ENCODE measurements at regions not wholly inside any gene's neighbourhood (a gene's known extent, or its start where the extent isn't known, plus 50 kb on each side); places are given as distances from the start of the nearest gene placed in this dataset.

GRCh38 chr10:28408237-28408777 is 105.4 kb upstream of the MPP7 start:
- H3K23ac ChIP-seq (ENCODE audit: insufficient read length) = no peak overlapping the region
- POLR2A ChIA-PET (ENCODE audit: partially characterized antibody) = interaction anchor here (0.7 to 2.3 kb wide), 2 partner anchors 12 to 124 kb away, joined by 3 to 5 read pairs; no protein-coding TSS in a partner anchor

More at GRCh38 chr10:28408237-28408777, 105.4 kb upstream of the MPP7 start:
- Histone ChIP-seq H3K27ac (ENCODE audit: low read depth, low read length) (no peak overlapping the region), H2AK5ac (ENCODE audit: low read depth, low read length) (no peak overlapping the region), H4K91ac (replicated peaks; ENCODE audit: insufficient read length, low read length) (no peak overlapping the region), H4K20me1 (replicated peaks in 1 of 2; ENCODE audit: control insufficient read depth in 1 of 2, insufficient read depth in 2 of 2, low read length in 2 of 2) (no peaks in the 10 kb centered on the region), H2BK20ac (ENCODE audit: low read length) (no peak overlapping the region), H3K23me2 (ENCODE audit: low read depth, low read length) (no peaks in the 10 kb centered on the region), H2BK120ac (replicated peaks; ENCODE audit: low read depth, low read length) (no peak overlapping the region), H3K27me3 (replicated peaks in 1 of 4; ENCODE audit: control insufficient read depth in 3 of 4, extremely low read depth in 1 of 4, insufficient read depth in 3 of 4, low read length in 3 of 4) (no peaks in the 10 kb centered on the region), H3K9me3 (ENCODE audit: insufficient read depth in 2 of 2, low read depth in 1 of 2, low read length in 1 of 2) (no peaks in the 10 kb centered on the region), H3K4me3 (ENCODE audit: extremely low read depth in 1 of 4, insufficient read depth in 2 of 4, low read depth in 3 of 4, low read length in 4 of 4) (no peak overlapping the region), H3K56ac (replicated peaks; ENCODE audit: insufficient read length, low read depth, low read length) (no peak overlapping the region), H3K9ac (replicated peaks in 1 of 4; ENCODE audit: extremely low read depth in 1 of 4, low read depth in 3 of 4, low read length in 3 of 4) (no peak overlapping the region), H2BK12ac (ENCODE audit: low read depth, low read length) (no peak overlapping the region), H2BK5ac (ENCODE audit: low read depth, low read length) (no peak overlapping the region), H3K79me2 (ENCODE audit: control insufficient read depth in 1 of 2, insufficient read depth in 2 of 2, low read length in 2 of 2) (no peaks in the 10 kb centered on the region), H2BK15ac (ENCODE audit: low read length) (no peak overlapping the region), H4K8ac (ENCODE audit: extremely low read depth, insufficient read depth, low read length) (no peak overlapping the region; the same call in 1 of the 2 replicates), H2AFZ (ENCODE audit: low read length) (peak overlapping the region; percentile 66; the same call in 1 of the 2 replicates), H4K5ac (ENCODE audit: insufficient read length, low read depth, low read length) (no peak overlapping the region), H3K79me1 (ENCODE audit: low read depth, low read length) (no peaks in the 10 kb centered on the region), H3K4me2 (ENCODE audit: insufficient read depth in 1 of 2, low read depth in 2 of 2, low read length in 2 of 2) (no peak overlapping the region), H3K4me1 (replicated peaks in 1 of 4; ENCODE audit: control insufficient read depth in 3 of 4, insufficient read depth in 4 of 4, low read length in 3 of 4) (no peaks in the 10 kb centered on the region), H3K14ac (ENCODE audit: insufficient read length) (no peak overlapping the region), H3K36me3 (ENCODE audit: control insufficient read depth in 2 of 4, insufficient read depth in 4 of 4, low read length in 3 of 4) (no peaks in the 10 kb centered on the region), H3K18ac (ENCODE audit: extremely low read depth, low read length) (no peak overlapping the region; the same call in 1 of the 2 replicates), H3K4ac (replicated peaks; ENCODE audit: insufficient read length, low read depth, low read length) (no peak overlapping the region)
- FAIRE-seq (no peak), DNase-seq (ENCODE audit: low read depth in 1 of 2, low spot score in 2 of 2) (no peak)
- 93% methylated on average over 4 of the region's 4 CpGs; no CpG with 5 or more reads in 1 of the 2 experiments for WGBS, 2 experiments (ENCODE audit: extremely low coverage in 1 of 2, insufficient coverage in 1 of 2, insufficient read length in 1 of 2, insufficient replicate concordance in 2 of 2, low coverage in 1 of 2, low lambda C conversion rate in 2 of 2, missing lambda C conversion rate in 1 of 2)
- TF ChIP-seq KDM1A (IDR thresholded peaks at IDR 0.05; ENCODE audit: borderline replicate concordance, low read length) (no peak), KDM4A (IDR thresholded peaks at IDR 0.05; ENCODE audit: low read depth, low read length, severe bottlenecking) (no peak), EGR1 (IDR thresholded peaks at IDR 0.05; ENCODE audit: borderline replicate concordance, low read depth, low read length) (no peak)
- CTCF ChIA-PET (ENCODE audit: partially characterized antibody) = no interaction called here

Data from H1 (cell line).